HFF-Myc (cell line): ENCODE measurements at regions not wholly inside any gene's neighbourhood (a gene's known extent, or its start where the extent isn't known, plus 50 kb on each side); places are given as distances from the start of the nearest gene placed in this dataset.

Source experiments
- DNase-seq: peaks from one replicate; pipeline ENCODE4 v3.0.0-alpha.2; 2011; ENCODE audit warnings: low read depth; ENCODE audit errors: extremely low read depth
- H3K4me3 ChIP-seq: replicated peaks from 2 replicates; pipeline ENCODE4 v1.5.1; 2011; ENCODE audit warnings: low read depth, mild to moderate bottlenecking, control low read depth, low read length
- TF ChIP-seq, protein P1 (sequence below): IDR thresholded peaks from 2 replicates; pipeline ENCODE4 v1.5.1; 2012; ENCODE audit warnings: mild to moderate bottlenecking, low read depth, low read length, control low read depth; ENCODE audit errors: missing control alignments

DNA sequence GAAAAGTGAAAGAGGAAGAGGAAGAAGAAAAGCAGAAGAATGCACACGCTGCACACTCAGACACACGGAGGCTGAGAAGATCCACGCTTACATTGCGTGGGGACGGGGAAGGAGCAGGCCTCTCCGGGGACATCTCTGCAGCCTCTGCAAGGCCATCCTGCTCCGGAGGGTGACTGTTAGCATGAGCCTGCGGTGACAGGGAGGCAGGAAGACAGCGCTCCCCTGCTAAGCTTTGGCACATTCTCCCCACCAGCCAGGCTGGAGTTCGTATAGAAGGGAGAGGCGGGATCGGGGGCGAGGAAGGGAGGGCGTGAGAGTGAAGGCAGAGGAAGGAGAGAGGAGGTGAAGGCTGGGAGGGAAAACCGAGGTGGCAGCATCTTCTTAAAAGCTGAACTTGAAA, 366.0 kb upstream of the SHH start:
- TF ChIP-seq, protein P1, sequence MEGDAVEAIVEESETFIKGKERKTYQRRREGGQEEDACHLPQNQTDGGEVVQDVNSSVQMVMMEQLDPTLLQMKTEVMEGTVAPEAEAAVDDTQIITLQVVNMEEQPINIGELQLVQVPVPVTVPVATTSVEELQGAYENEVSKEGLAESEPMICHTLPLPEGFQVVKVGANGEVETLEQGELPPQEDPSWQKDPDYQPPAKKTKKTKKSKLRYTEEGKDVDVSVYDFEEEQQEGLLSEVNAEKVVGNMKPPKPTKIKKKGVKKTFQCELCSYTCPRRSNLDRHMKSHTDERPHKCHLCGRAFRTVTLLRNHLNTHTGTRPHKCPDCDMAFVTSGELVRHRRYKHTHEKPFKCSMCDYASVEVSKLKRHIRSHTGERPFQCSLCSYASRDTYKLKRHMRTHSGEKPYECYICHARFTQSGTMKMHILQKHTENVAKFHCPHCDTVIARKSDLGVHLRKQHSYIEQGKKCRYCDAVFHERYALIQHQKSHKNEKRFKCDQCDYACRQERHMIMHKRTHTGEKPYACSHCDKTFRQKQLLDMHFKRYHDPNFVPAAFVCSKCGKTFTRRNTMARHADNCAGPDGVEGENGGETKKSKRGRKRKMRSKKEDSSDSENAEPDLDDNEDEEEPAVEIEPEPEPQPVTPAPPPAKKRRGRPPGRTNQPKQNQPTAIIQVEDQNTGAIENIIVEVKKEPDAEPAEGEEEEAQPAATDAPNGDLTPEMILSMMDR, result no peak
- DNase-seq, result no peak
- no peak overlapping the region for H3K4me3 ChIP-seq

DNA sequence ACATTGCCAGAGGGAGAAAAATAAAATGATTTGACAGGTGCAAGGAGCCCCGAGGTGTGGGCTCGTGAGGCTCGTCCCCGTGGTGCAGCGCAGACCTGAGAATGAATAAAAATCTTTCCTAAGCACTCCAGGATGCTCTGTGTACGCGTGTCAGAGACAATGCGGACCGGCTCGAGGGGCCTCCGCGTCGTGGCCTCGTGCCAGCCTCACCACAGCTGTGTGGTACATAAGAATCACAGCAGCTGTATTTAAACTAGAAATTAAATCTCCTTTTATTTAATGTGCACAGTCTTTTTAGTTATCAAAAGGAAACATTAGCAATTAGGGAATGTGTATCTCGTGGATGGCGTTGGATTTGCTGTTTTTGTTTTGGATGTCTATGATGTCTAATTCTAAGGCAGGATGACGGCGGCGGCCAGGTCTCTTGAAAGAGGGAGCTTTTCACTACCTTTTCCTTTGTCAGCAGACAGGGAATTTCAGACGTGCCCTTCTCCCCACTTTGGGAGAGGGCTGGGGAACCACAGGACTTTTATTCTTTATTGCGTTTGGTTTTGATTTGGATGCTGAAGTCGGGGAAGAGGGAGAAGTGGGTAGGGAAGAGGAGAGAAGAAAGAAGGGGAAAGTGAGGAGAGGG, 365.3 kb upstream of the SHH start:
- DNase-seq, result no peak
- no peak overlapping the region for H3K4me3 ChIP-seq
- TF ChIP-seq, protein P1, result no peak

DNA sequence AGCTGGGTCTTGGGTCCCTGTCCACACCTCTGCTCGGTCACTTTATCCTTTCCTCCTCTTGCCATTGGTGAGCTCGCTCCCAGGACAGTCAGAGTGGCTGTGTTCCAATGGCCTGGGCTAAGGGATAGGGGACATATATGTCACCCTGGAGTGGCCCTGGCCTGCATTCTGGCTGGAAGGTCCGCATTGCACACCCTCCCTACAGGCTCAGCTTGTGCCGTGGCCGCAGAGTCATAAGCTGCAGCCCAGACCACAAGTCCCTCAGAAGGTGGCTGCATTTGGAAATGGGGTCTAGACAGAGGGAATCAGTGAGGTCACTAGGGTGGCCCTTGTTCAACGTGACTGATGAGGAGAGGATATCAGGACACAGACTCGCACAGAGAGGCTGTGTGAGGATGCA, 363.8 kb upstream of the SHH start:
- TF ChIP-seq, protein P1, result no peak
- DNase-seq, result no peak
- no peak overlapping the region for H3K4me3 ChIP-seq

DNA sequence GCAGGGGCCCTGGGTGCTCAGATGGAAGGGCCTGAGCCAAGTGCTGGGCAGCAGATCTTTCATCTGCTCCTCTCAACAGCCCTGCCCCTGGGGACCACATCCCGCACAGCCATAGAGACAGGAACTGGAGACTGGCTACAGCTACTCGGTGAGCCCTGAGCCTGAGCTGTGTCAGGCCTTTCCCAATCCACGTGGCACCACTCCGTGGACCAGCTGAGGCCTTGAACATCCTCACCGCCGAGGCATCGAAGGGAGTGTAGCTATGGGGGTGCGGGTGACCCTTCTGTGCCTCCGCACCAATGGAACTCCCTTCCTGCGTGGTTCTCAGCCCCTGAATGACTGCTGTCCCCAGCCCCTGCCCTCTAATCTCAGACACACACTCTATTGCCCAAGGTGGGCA, 362.7 kb upstream of the SHH start:
- no peak overlapping the region for H3K4me3 ChIP-seq
- TF ChIP-seq, protein P1, result no peak
- DNase-seq, result no peak

DNA sequence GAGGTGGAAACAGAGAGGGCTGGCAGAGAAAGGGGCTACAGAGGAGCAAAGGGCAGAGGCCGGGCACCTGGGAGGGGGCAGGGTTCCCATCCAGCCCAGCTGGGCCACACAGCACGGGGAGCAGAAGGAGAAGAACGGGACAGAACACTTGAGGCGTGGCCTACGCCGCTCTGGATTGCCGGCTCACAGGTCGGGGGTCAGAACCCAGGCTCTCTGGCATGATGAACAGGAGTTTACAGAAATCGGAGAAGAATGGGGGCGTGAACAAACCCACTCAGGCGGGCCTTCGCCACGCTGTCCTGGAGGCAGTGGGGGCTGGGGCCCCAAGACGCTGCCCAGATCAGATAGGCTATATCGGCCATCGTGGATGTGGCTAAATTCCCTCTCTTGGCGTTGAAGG, 362.2 kb upstream of the SHH start:
- no peak overlapping the region for H3K4me3 ChIP-seq
- DNase-seq, result no peak
- TF ChIP-seq, protein P1, result no peak

DNA sequence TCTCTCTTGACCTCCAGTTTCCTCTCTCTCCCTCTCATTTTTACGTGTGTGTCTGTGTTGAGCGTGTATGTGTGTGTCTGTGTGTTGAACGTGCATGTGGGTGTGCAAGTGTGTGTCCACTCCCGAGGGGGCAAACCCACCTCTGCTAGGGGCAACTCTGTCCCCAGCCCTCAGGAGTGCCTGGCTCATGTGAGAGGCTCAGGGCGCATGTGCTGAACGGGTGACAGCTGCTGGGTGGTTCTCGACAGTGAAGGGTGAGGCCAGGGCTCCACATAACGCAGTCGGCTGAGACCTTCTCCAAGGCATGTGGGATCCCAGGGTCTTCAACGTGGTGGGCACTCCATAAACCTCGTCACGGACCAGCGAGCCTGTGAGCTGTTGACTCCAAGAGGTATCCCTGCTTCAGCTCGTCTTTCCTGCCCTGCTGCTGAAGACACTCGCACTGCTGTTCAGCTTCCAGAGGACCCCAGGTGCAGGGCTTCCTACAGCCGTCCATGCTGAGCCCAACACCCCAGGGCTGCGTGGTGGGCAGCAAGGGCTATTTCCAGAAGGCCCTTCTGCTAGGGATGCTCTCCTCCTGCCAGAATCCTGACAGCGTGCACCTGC, 361.6 kb upstream of the SHH start:
- TF ChIP-seq, protein P1, result no peak
- no peak for DNase-seq
- no peak overlapping the region for H3K4me3 ChIP-seq

DNA sequence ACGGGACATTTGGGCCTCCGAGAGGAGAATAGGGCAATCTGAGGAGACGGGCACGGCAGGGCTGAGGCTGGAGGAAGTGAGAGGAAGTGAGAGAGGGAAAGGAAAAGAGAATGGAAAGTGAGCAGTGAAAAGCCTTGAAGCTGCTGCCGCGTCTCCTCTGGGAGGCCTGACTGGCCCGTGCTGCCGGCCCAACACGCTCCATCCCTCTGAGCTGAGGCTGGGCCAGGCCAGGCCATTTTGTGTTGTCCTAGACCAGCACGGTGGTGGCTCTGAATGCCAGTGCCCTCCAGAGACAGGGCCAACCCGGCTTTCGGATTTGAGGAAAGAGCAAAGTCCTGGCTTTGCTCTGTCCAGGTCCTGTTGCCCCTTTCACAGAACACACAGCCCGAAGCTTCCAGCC, 361.1 kb upstream of the SHH start:
- no peak for DNase-seq
- TF ChIP-seq, protein P1, result no peak
- H3K4me3 ChIP-seq, result no peak overlapping the region
